Smooth muscle cell (in vitro differentiated cells): ENCODE measurements at regions not wholly inside any gene's neighbourhood (a gene's known extent, or its start where the extent isn't known, plus 50 kb on each side); places are given as distances from the start of the nearest gene placed in this dataset.

Experiments
- DNase-seq: peaks from one replicate; lab custom pipeline; 2025; ENCODE audit not compliant: unreplicated experiment; lab: John Stamatoyannopoulos, UW
- H2AFZ ChIP-seq: fragments of 200-600 bp; sonication (generic); 2 replicates; pipeline ENCODE4 v1.6.0; 2016; ENCODE audit warnings: antibody characterized with exemption, low read depth, mild to moderate bottlenecking
- H3F3A ChIP-seq: fragments of 200-600 bp; sonication (generic); 2 replicates; pipeline ENCODE4 v1.6.0; 2017; ENCODE audit warnings: antibody characterized with exemption, low read depth
- H3K27ac ChIP-seq: fragments of 200-600 bp; sonication (generic); 2 replicates; pipeline ENCODE4 v1.5.1; 2016; ENCODE audit warnings: low read depth, mild to moderate bottlenecking
- H3K27me3 ChIP-seq: fragments of 200-600 bp; sonication (generic); 2 replicates; pipeline ENCODE4 v1.6.1; 2016; ENCODE audit warnings: low read depth, mild to moderate bottlenecking
- H3K36me3 ChIP-seq: fragments of 200-600 bp; sonication (generic); 2 replicates; pipeline ENCODE4 v1.5.1; 2016; ENCODE audit warnings: low read depth
- H3K4me1 ChIP-seq: fragments of 200-600 bp; sonication (generic); 2 replicates; pipeline ENCODE4 v1.5.1; 2016; ENCODE audit warnings: low read depth
- H3K4me2 ChIP-seq: fragments of 200-600 bp; sonication (generic); 2 replicates; pipeline ENCODE4 v1.6.0; 2016; ENCODE audit warnings: mild to moderate bottlenecking
- H3K4me3 ChIP-seq: fragments of 200-600 bp; sonication (generic); 2 replicates; pipeline ENCODE4 v1.5.1; 2016; ENCODE audit warnings: mild to moderate bottlenecking
- H3K79me2 ChIP-seq: fragments of 200-600 bp; sonication (generic); 2 replicates; pipeline ENCODE4 v1.6.0; 2016; ENCODE audit warnings: low read depth, mild to moderate bottlenecking
- H3K9ac ChIP-seq: fragments of 200-600 bp; sonication (generic); 2 replicates; pipeline ENCODE4 v1.6.0; 2016; ENCODE audit warnings: low read depth
- H3K9me3 ChIP-seq: fragments of 200-600 bp; sonication (generic); replicated peaks from 2 replicates; pipeline ENCODE4 v1.5.1; 2016; ENCODE audit warnings: low read depth
- H4K20me1 ChIP-seq: fragments of 200-600 bp; sonication (generic); 2 replicates; pipeline ENCODE4 v1.6.0; 2016; ENCODE audit warnings: low read depth
- WGBS: methylation state at CpG from one replicate; pipeline ENCODE4 v1.1.7; 2016; ENCODE audit warnings: low lambda C conversion rate; 5-methylcytosine and 5-hydroxymethylcytosine counted together
- TF ChIP-seq, protein P1 (sequence below): fragments of 200-600 bp; sonication (generic); IDR thresholded peaks from 2 replicates; pipeline ENCODE4 v1.5.1; 2017; ENCODE audit warnings: borderline replicate concordance, mild to moderate bottlenecking, antibody characterized with exemption; ENCODE audit not compliant: insufficient read depth, poor library complexity, severe bottlenecking

- Histone ChIP-seq H3K79me2 (no peaks in the 10 kb centered on the region), H3K27ac (no peak overlapping the region), H3K9ac (no peak overlapping the region), H3K27me3 (no peaks in the 10 kb centered on the region), H4K20me1 (no peaks in the 10 kb centered on the region), H3K4me3 (no peak overlapping the region), H3K9me3 (no peaks in the 10 kb centered on the region), H3K4me2 (no peak overlapping the region), H3K36me3 (no peaks in the 10 kb centered on the region), H3K4me1 (no peaks in the 10 kb centered on the region), H3F3A (no peaks in the 10 kb centered on the region), H2AFZ (no peak overlapping the region)
- 95% methylated on average over 2 of the region's 2 CpGs for WGBS
- TF ChIP-seq, protein P1, sequence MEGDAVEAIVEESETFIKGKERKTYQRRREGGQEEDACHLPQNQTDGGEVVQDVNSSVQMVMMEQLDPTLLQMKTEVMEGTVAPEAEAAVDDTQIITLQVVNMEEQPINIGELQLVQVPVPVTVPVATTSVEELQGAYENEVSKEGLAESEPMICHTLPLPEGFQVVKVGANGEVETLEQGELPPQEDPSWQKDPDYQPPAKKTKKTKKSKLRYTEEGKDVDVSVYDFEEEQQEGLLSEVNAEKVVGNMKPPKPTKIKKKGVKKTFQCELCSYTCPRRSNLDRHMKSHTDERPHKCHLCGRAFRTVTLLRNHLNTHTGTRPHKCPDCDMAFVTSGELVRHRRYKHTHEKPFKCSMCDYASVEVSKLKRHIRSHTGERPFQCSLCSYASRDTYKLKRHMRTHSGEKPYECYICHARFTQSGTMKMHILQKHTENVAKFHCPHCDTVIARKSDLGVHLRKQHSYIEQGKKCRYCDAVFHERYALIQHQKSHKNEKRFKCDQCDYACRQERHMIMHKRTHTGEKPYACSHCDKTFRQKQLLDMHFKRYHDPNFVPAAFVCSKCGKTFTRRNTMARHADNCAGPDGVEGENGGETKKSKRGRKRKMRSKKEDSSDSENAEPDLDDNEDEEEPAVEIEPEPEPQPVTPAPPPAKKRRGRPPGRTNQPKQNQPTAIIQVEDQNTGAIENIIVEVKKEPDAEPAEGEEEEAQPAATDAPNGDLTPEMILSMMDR = no peak
- no peak for DNase-seq
Measured at GRCh38 chr4:154946113-154946512, 165.0 kb downstream of the RBM46 start.

DNA sequence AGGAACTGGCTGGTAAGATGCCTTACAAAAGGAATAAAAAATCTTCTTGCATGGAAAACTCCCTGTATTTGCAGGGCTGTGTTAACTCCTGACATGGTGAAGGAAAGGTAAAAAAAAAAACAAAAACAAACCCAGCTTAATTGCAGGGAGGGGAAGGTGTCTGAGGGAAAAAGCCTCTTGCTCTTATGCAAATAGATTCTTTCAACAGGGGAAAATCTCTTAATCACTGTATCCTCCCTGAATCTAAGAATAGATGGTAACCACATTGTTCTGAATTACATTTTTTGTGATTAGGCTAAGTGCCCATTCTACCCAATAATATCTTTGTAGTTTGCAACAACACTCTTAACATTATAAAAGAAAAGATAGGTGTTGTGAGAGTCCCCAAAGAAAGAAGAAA, 172.6 kb downstream of the RBM46 start:
- no peak overlapping the region for H3K27ac ChIP-seq
- no peak overlapping the region for H3K4me2 ChIP-seq
- H2AFZ ChIP-seq = no peak overlapping the region
- H3K27me3 ChIP-seq = no peaks in the 10 kb centered on the region
- no peaks in the 10 kb centered on the region for H3K4me1 ChIP-seq
- no peak for DNase-seq
- no peaks in the 10 kb centered on the region for H3F3A ChIP-seq
- TF ChIP-seq, protein P1 = no peak
- H3K9ac ChIP-seq = no peak overlapping the region
- H3K4me3 ChIP-seq = no peak overlapping the region
- H3K79me2 ChIP-seq = no peaks in the 10 kb centered on the region
- no peaks in the 10 kb centered on the region for H3K36me3 ChIP-seq
- no peaks in the 10 kb centered on the region for H4K20me1 ChIP-seq
- H3K9me3 ChIP-seq = no peaks in the 10 kb centered on the region

GRCh38 chr4:154954117-154954516, 173.0 kb downstream of the RBM46 start:
- no peaks in the 10 kb centered on the region for H3K4me1 ChIP-seq
- no peak overlapping the region for H3K4me3 ChIP-seq

GRCh38 chr4:154958121-154958520, 177.0 kb downstream of the RBM46 start:
- Histone ChIP-seq H4K20me1 (no peaks in the 10 kb centered on the region), H3F3A (no peaks in the 10 kb centered on the region), H3K27ac (no peak overlapping the region), H2AFZ (no peak overlapping the region), H3K9ac (no peak overlapping the region), H3K79me2 (no peaks in the 10 kb centered on the region), H3K9me3 (no peaks in the 10 kb centered on the region), H3K36me3 (no peaks in the 10 kb centered on the region), H3K4me1 (no peaks in the 10 kb centered on the region), H3K4me3 (no peak overlapping the region), H3K27me3 (no peaks in the 10 kb centered on the region), H3K4me2 (no peak overlapping the region)
- no peak for DNase-seq
- TF ChIP-seq, protein P1 = no peak

More at GRCh38 chr4:154954117-154954516, 173.0 kb downstream of the RBM46 start:
- Histone ChIP-seq H4K20me1 (no peaks in the 10 kb centered on the region), H3F3A (no peaks in the 10 kb centered on the region), H2AFZ (no peak overlapping the region), H3K36me3 (no peaks in the 10 kb centered on the region), H3K9me3 (no peaks in the 10 kb centered on the region), H3K4me2 (no peak overlapping the region), H3K27ac (no peak overlapping the region), H3K27me3 (no peaks in the 10 kb centered on the region), H3K79me2 (no peaks in the 10 kb centered on the region), H3K9ac (no peak overlapping the region)
- DNase-seq = no peak
- TF ChIP-seq, protein P1 = no peak
- 97% methylated on average over 2 of the region's 2 CpGs for WGBS
